Activated B cell treated with CpG ODN at 0.5 μM for 24 hours (primary cell): ENCODE measurements at regions not wholly inside any gene's neighbourhood (a gene's known extent, or its start where the extent isn't known, plus 50 kb on each side); places are given as distances from the start of the nearest gene placed in this dataset.

ENCODE experiments used
- ATAC-seq: fragments of 200-7000 bp; cut with Tn5 transposase; one replicate; pipeline ENCODE4 v1.10.0; 2021; ENCODE audit warnings: low read depth, mild to moderate bottlenecking, moderate library complexity
- CTCF ChIA-PET: fragments of 350-600 bp; sonication (Branson Sonifier 250); formaldehyde crosslinking; loops from one replicate; lab custom pipeline; 2021; ENCODE audit warnings: antibody characterized with exemption; lab: Charles Lee
- POLR2A ChIA-PET: fragments of 350-600 bp; sonication (Branson Sonifier 250); formaldehyde crosslinking; loops from one replicate; lab custom pipeline; 2021; ENCODE audit warnings: antibody characterized with exemption; lab: Charles Lee
- DNase-seq: peaks from one replicate; pipeline ENCODE4 v3.0.0; 2022
- H3K27ac Mint-ChIP-seq: one replicate; pipeline ENCODE4 v1.8.0; 2020; ENCODE audit warnings: mixed read lengths
- H3K27me3 Mint-ChIP-seq: one replicate; pipeline ENCODE4 v1.8.0; 2021; ENCODE audit warnings: mixed read lengths
- H3K36me3 Mint-ChIP-seq: one replicate; pipeline ENCODE4 v1.8.0; 2021; ENCODE audit warnings: low read depth, mixed read lengths
- H3K4me1 Mint-ChIP-seq: one replicate; pipeline ENCODE4 v1.8.0; 2021; ENCODE audit warnings: mixed read lengths
- H3K4me3 Mint-ChIP-seq: one replicate; pipeline ENCODE4 v1.8.0; 2020; ENCODE audit warnings: mild to moderate bottlenecking, mixed read lengths
- H3K9me3 Mint-ChIP-seq: one replicate; pipeline ENCODE4 v1.8.0; 2020; ENCODE audit warnings: mixed read lengths
- CTCF ChIP-seq: fragments of 200-600 bp; IDR thresholded peaks from one replicate; pipeline ENCODE4 v1.8.0; 2022; ENCODE audit warnings: antibody characterized with exemption, mild to moderate bottlenecking
- intact Hi-C: fragments of 100-400 bp; cut with micrococcal nuclease; formaldehyde crosslinking; loops from one replicate; pipeline ENCODE4 v1.15.1; 2024

- DNase-seq: peak; percentile 13
- Mint-ChIP-seq H3K4me1 (no peaks in the 10 kb centered on the region), H3K36me3 (no peaks in the 10 kb centered on the region), H3K9me3 (no peaks in the 10 kb centered on the region), H3K27me3 (peaks cover 2% of the 10 kb centered on the region), H3K4me3 (no peak overlapping the region), H3K27ac (no peak overlapping the region)
- POLR2A ChIA-PET: no interaction called here
- TF ChIP-seq CTCF: no peak
- intact Hi-C loops: no loop called here
- CTCF ChIA-PET: no interaction called here
- no peak for ATAC-seq
These were observed 99.5 kb upstream of the NKX1-1 start for GRCh38 chr4:1505511-1506460.

GRCh38 chr4:1504595-1505500 lies 98.6 kb upstream of the NKX1-1 start:
- peak; percentile 11 for DNase-seq

GRCh38 chr4:1503583-1504471 lies 97.6 kb upstream of the NKX1-1 start:
- no peaks in the 10 kb centered on the region for H3K4me1 Mint-ChIP-seq
- H3K27ac Mint-ChIP-seq: no peak overlapping the region
- intact Hi-C loops: no loop called here
- no peaks in the 10 kb centered on the region for H3K9me3 Mint-ChIP-seq
- ChIA-PET CTCF (no interaction called here), POLR2A (no interaction called here)
- H3K4me3 Mint-ChIP-seq: no peak overlapping the region
- ATAC-seq: no peak
- no peaks in the 10 kb centered on the region for H3K36me3 Mint-ChIP-seq
- H3K27me3 Mint-ChIP-seq: peaks cover 2% of the 10 kb centered on the region
- no peak for TF ChIP-seq CTCF
- peak; percentile 13 for DNase-seq

More at GRCh38 chr4:1504595-1505500, 98.6 kb upstream of the NKX1-1 start:
- no peaks in the 10 kb centered on the region for H3K4me1 Mint-ChIP-seq
- ChIA-PET POLR2A (no interaction called here), CTCF (no interaction called here)
- H3K4me3 Mint-ChIP-seq: no peak overlapping the region
- peaks cover 2% of the 10 kb centered on the region for H3K27me3 Mint-ChIP-seq
- no peak for ATAC-seq
- no peak for TF ChIP-seq CTCF
- H3K9me3 Mint-ChIP-seq: no peaks in the 10 kb centered on the region
- no peaks in the 10 kb centered on the region for H3K36me3 Mint-ChIP-seq
- no peak overlapping the region for H3K27ac Mint-ChIP-seq
- intact Hi-C loops: no loop called here

- H3K4me1 Mint-ChIP-seq: no peaks in the 10 kb centered on the region
- ATAC-seq: no peak
- DNase-seq: peak; percentile 10
- H3K27ac Mint-ChIP-seq: no peak overlapping the region
- H3K4me3 Mint-ChIP-seq: no peak overlapping the region
- H3K9me3 Mint-ChIP-seq: no peaks in the 10 kb centered on the region
- H3K27me3 Mint-ChIP-seq: peaks cover 2% of the 10 kb centered on the region
- H3K36me3 Mint-ChIP-seq: no peaks in the 10 kb centered on the region
- intact Hi-C loops: no loop called here
- POLR2A ChIA-PET: no interaction called here
- CTCF ChIA-PET: no interaction called here
- no peak for TF ChIP-seq CTCF
These were observed 96.7 kb upstream of the NKX1-1 start for GRCh38 chr4:1502976-1503375.
